SJSA1 (cell line): ENCODE measurements at regions not wholly inside any gene's neighbourhood (a gene's known extent, or its start where the extent isn't known, plus 50 kb on each side); places are given as distances from the start of the nearest gene placed in this dataset.
"Not testable (repeated sequence)": the region's sequence is repeated elsewhere in the genome, so short reads cannot be mapped to it uniquely, and the experiment has no call there.

Source experiments
- DNase-seq, 2 experiments: peaks; one replicate each; pipeline ENCODE4 v3.0.0-alpha.2; 2015 to 2020; ENCODE audit warnings: low spot score in 2 of 2, low read depth in 1 of 2
- H3K27ac ChIP-seq: fragments of 250-450 bp; sonication (Bioruptor Pico); 2 replicates; pipeline ENCODE4 v1.5.1; 2020; ENCODE audit warnings: mild to moderate bottlenecking, moderate library complexity
- H3K27me3 ChIP-seq: fragments of 250-450 bp; sonication (Bioruptor Pico); replicated peaks from 2 replicates; pipeline ENCODE4 v1.5.1; 2020; ENCODE audit warnings: mild to moderate bottlenecking, moderate library complexity
- H3K36me3 ChIP-seq: fragments of 250-450 bp; sonication (Bioruptor Pico); 2 replicates; pipeline ENCODE4 v1.5.1; 2020; ENCODE audit warnings: mild to moderate bottlenecking
- H3K4me1 ChIP-seq: fragments of 250-450 bp; sonication (Bioruptor Pico); replicated peaks from 2 replicates; pipeline ENCODE4 v1.6.1; 2021; ENCODE audit warnings: mild to moderate bottlenecking
- H3K4me3 ChIP-seq: fragments of 250-450 bp; sonication (Bioruptor Pico); 2 replicates; pipeline ENCODE4 v1.5.1; 2020; ENCODE audit warnings: mild to moderate bottlenecking
- H3K9me3 ChIP-seq: fragments of 250-450 bp; sonication (Bioruptor Pico); replicated peaks from 2 replicates; pipeline ENCODE4 v1.5.1; 2020; ENCODE audit warnings: mild to moderate bottlenecking

- not testable (repeated sequence) for DNase-seq, H3K4me3 ChIP-seq, H3K36me3 ChIP-seq, H3K4me1 ChIP-seq, H3K9me3 ChIP-seq, H3K27ac ChIP-seq, H3K27me3 ChIP-seq
Observed at GRCh38 chr14:105644457-105644856, 118.1 kb downstream of the TMEM121 start.

DNA sequence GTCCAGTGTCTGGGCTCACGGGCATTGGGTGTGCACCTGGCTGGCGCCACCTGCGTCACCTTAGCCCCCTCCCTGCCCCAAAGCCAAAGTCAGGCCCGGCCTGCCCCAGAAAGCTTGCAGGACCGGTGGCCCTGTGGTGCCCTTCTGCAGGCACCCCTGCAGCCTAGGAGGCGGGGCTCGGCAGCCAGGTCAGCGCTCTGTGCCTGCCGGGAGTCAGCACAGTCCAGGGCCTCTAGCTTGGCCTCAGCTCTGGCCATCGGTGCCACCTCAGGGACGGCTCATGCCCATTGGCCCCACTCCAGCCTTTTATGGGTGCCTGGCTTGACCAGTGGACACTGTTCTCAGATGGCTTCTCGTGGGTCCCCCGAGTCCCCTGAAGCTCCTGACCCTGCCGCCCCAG lies 118.5 kb downstream of the TMEM121 start:
- not testable (repeated sequence) for H3K27ac ChIP-seq, H3K4me3 ChIP-seq, H3K36me3 ChIP-seq, H3K27me3 ChIP-seq, H3K4me1 ChIP-seq, H3K9me3 ChIP-seq, DNase-seq

DNA sequence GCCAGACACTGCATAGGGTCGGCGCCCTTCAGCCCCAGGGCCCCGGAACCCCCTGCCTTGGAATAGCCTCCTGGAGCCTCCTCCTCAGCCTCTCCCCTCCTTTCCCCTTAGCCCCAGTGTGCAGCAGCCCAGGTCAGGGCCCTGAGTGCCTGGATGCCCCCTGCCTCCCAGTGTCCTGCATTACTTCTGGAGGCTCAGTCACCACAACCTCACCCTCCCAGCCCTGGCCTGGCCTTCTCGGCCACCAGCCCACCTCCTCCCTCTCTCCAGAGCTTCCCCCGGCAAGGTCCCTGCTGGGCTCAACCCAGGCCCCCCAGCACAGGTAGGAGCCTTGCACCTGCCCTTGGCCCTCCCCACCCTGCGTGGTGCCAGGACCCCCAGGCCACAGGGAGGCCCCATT lies 119.0 kb downstream of the TMEM121 start:
- H3K36me3 ChIP-seq, H3K27ac ChIP-seq, H3K4me3 ChIP-seq, H3K9me3 ChIP-seq, DNase-seq, H3K4me1 ChIP-seq, H3K27me3 ChIP-seq: not testable (repeated sequence)

- H3K4me1 ChIP-seq, result no peaks in the 10 kb centered on the region
- H3K27me3 ChIP-seq, result no peaks in the 10 kb centered on the region
- no peak for DNase-seq
- no peak overlapping the region for H3K27ac ChIP-seq
- no peaks in the 10 kb centered on the region for H3K9me3 ChIP-seq
- no peaks in the 10 kb centered on the region for H3K36me3 ChIP-seq
- no peak overlapping the region for H3K4me3 ChIP-seq
Observed at GRCh38 chr14:105646175-105646574, 119.8 kb downstream of the TMEM121 start.

- not testable (repeated sequence) for H3K9me3 ChIP-seq, DNase-seq, H3K36me3 ChIP-seq, H3K27me3 ChIP-seq, H3K4me3 ChIP-seq, H3K4me1 ChIP-seq, H3K27ac ChIP-seq
Observed at GRCh38 chr14:105646711-105647281, 120.4 kb downstream of the TMEM121 start.

- not testable (repeated sequence) for H3K9me3 ChIP-seq, H3K27me3 ChIP-seq, DNase-seq, H3K27ac ChIP-seq, H3K36me3 ChIP-seq, H3K4me3 ChIP-seq, H3K4me1 ChIP-seq
Observed at GRCh38 chr14:105647426-105647783, 121.0 kb downstream of the TMEM121 start.

GRCh38 chr14:105647784-105648608 lies 121.6 kb downstream of the TMEM121 start:
- DNase-seq, result no peak
- no peaks in the 10 kb centered on the region for H3K9me3 ChIP-seq

GRCh38 chr14:105648609-105649535 lies 122.5 kb downstream of the TMEM121 start:
- not testable (repeated sequence) for DNase-seq, H3K27me3 ChIP-seq, H3K4me3 ChIP-seq, H3K9me3 ChIP-seq, H3K36me3 ChIP-seq, H3K27ac ChIP-seq, H3K4me1 ChIP-seq

More at GRCh38 chr14:105647784-105648608, 121.6 kb downstream of the TMEM121 start:
- H3K27me3 ChIP-seq, result no peaks in the 10 kb centered on the region
- no peaks in the 10 kb centered on the region for H3K4me1 ChIP-seq
- no peak overlapping the region for H3K27ac ChIP-seq
- H3K36me3 ChIP-seq, result no peaks in the 10 kb centered on the region
- H3K4me3 ChIP-seq, result no peak overlapping the region

GRCh38 chr14:105652317-105652716 lies 125.9 kb downstream of the TMEM121 start:
- not testable (repeated sequence) for H3K36me3 ChIP-seq, H3K27me3 ChIP-seq, H3K27ac ChIP-seq, H3K9me3 ChIP-seq, H3K4me1 ChIP-seq, DNase-seq, H3K4me3 ChIP-seq

- not testable (repeated sequence) for H3K4me1 ChIP-seq, H3K27ac ChIP-seq, DNase-seq, H3K27me3 ChIP-seq, H3K36me3 ChIP-seq, H3K9me3 ChIP-seq, H3K4me3 ChIP-seq
Observed at GRCh38 chr14:105653921-105654320, 127.5 kb downstream of the TMEM121 start.

GRCh38 chr14:105659255-105659654 lies 132.9 kb downstream of the TMEM121 start:
- H3K27ac ChIP-seq, H3K27me3 ChIP-seq, H3K36me3 ChIP-seq, H3K9me3 ChIP-seq, H3K4me1 ChIP-seq, DNase-seq, H3K4me3 ChIP-seq: not testable (repeated sequence)

DNA sequence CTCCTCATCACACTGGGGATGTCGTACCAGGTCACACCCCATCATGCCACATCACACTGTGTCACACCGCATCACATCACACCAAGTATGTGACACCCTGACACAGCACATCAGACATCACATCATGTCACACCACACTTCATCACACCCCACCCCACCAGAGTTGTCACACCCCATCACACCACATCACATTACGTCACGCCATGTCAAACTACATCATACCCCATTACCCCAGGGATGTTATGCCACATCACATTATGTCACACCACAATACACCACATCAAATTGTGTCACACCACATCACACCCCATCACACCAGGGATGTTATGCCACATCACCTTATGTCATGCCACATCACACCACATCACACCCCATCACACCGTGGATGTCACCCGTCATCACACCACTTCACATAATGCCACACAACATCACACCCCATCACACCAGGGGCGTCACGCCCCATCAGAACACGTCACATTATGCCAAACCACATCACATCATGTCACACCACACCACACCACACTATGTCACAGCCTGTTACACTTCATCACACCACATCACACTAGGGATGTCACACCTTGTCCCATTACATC lies 133.6 kb downstream of the TMEM121 start:
- Histone ChIP-seq H3K27ac (no peak overlapping the region), H3K4me3 (no peak overlapping the region), H3K9me3 (no peaks in the 10 kb centered on the region), H3K4me1 (no peaks in the 10 kb centered on the region), H3K36me3 (no peaks in the 10 kb centered on the region), H3K27me3 (no peaks in the 10 kb centered on the region)
- DNase-seq, result no peak

- Histone ChIP-seq H3K27me3 (no peaks in the 10 kb centered on the region), H3K4me3 (no peak overlapping the region), H3K4me1 (no peaks in the 10 kb centered on the region), H3K27ac (no peak overlapping the region), H3K9me3 (no peaks in the 10 kb centered on the region), H3K36me3 (no peaks in the 10 kb centered on the region)
- no peak for DNase-seq
Observed at GRCh38 chr14:105660816-105661531, 134.6 kb downstream of the TMEM121 start.
